ENCODE measurements at regions not wholly inside any gene's neighbourhood (a gene's known extent, or its start where the extent isn't known, plus 50 kb on each side); places are given as distances from the start of the nearest gene placed in this dataset.

DNA sequence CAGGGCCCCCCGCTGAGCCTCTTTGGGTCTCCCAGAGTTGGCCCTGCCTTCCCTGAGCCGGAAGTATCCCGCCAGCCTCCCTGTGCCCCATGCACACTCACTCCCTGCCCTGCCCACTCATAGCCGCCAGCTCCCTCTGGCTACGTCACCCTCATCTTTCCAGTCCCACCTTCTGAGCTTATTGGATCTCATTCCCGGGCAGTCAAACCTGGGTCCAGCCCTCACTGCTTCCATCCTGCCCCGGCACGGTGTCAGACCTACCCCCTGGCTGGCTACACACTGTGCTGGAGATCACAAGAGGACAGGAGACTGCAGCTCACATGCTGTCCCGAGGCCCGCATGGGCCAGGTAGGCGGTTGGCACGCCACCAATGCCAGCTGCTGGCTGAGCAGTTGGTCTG, 147.2 kb downstream of the ASB1 start:
- TF ChIP-seq CTCF (IDR thresholded peaks at IDR 0.05) (no peak), POLR2AphosphoS5 (IDR thresholded peaks at IDR 0.05) (no peak), POLR2A (IDR thresholded peaks at IDR 0.05; ENCODE audit: low read depth) (no peak)

All from esophagus muscularis mucosa (tissue), 3 donors.